ENCODE measurements at regions not wholly inside any gene's neighbourhood (a gene's known extent, or its start where the extent isn't known, plus 50 kb on each side); places are given as distances from the start of the nearest gene placed in this dataset.
A peak's percentile ranks its signal among the peaks of the same experiment; 100 is the strongest.
"Not testable (repeated sequence)": the region's sequence is repeated elsewhere in the genome, so short reads cannot be mapped to it uniquely, and the experiment has no call there.

DNA sequence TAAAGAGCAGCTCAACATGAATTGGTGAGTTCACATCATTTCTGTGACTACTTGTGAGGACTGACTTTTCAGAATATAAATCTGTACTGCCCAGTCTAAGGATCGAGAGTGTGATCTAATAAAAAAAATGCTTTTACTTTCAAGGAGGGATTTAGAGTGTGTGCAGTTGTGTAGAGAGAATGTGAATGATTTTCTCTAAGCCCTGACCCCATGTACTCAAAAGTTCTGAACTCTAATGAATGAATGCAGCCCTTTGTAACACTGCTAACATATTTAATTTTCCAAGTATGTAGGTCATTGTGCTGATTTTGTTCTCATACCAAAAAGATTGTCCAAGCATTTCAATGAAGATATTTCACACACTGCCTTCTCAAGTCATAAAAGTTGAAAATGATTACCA, 92.5 kb upstream of the STOX2 start:
- no peak for DNase-seq (ENCODE audit: low read depth in 3 of 3, low spot score in 2 of 3)

DNA sequence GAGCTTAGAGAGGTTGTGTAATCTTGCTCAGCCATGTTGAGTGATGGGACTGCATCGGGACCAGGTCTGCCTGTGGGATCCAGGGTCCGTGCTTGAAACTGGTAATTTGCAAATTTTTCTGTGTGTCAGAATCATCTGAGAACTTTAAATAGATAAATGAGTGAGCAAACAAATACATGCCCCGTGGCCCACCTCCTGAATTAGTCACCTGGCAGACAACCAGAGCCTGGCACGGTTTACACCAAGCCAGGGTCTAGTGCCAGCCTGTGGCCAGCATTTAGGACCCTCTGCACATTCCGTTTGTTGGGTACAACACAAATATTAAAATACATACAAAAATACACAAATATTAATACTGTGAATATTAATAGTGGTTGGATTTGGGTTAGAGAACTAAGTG, 90.6 kb upstream of the STOX2 start:
- no peak for DNase-seq (ENCODE audit: low read depth in 3 of 3, low spot score in 2 of 3)

DNA sequence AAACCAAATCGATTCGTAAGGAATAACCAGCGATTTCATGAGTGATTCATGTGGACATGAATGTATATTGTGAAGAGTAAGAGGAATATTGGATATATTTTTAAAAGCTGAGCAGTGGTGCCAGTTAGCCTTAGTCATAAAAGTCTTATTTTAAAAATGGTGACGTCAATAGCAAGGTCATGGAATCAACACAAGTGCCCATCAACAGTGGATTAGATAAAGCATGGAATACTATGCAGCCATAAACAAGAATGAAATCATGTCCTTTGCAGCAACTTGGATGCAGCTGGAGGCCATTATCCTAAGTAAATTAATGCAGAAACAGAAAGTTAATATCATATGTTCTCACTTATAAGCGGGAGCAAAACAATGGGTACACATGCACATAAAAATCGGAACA, 89.0 kb upstream of the STOX2 start:
- no peak for DNase-seq (ENCODE audit: low read depth in 3 of 3, low spot score in 2 of 3)

DNA sequence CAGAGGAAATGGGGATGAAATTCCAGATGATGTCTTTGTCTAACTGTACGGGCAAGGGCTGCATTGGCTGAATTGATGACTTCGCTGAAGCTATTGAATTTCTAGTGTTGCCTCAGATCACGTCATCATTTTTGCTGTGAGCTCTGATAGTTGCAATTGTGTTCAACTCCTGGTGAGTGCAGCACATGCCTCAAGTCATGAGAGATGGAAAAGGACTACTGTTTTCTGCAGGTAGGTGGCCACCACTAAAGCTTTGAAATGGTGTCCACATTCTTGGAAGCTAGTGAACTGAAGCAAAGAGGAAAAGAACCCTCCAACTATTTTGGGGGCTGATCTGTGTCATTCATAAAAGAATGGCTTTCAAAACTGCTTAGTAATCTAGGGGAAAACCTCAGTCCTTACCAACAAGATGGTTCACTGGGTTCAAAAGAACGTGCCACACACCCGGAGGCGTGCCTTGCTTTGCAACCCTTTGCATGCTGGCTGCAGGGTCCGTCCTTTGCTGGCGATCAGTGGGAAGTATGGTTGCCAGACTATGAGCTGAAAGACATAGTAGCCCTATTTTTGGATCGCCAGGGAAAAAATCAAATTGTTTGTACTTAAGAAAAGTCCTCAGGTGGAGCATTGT, 88.1 kb upstream of the STOX2 start:
- DNase-seq (ENCODE audit: low read depth in 3 of 3, low spot score in 2 of 3) = no peak

DNA sequence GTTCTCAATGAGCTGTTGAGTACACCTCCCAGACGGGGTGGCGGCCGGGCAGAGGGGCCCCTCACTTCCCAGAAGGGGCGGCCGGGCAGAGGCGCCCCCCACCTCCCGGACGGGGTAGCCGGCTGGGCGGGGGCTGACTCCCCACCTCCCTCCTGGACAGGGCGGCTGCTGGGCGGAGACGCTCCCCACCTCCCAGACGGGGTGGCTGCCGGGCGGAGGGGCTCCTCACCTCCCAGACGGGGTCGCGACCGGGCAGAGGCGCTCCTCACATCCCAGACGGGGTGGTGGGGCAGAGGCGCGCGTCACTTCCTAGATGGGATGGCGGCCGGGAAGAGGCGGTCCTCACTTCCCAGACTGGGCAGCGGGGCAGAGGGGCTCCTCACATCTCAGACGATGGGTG, 86.5 kb upstream of the STOX2 start:
- DNase-seq (ENCODE audit: low read depth in 3 of 3, low spot score in 2 of 3) = not testable (repeated sequence)

DNA sequence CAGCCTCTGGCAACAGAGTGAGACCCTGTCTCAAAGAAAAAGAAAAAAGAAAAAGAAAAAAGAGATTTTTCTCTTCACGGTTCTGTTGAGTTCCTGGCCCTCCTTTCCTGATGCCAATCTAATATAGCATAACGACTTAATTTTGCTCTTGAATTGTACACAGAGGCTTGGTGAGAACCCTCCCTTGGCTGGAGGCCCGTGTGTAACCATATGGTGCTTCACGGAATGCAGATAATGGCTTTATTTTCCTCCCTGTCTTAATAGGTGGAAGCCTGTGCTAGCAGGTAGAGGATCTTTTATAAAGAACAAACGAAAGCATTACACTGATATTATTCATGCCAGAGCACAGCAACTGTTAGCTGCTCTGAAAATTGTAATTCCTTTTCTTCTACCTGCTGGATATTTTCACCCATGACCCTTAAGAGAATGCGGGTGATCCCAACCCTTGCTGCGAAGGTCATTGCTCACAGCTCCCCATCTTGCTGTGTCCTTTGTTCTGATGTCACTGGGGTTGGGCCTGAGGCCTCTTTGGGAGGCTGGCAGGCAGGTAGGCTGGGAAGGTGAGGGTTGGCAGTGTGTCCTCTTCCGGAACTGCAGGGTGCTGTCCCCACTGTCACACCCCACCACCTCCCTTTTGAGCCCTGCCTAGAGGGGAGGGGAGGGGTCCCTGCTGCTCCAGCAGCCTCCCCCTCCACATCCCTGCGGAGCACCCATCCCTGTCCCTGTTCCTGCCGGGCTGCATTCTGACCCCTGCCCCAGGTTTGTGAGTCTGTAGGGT, 83.8 kb upstream of the STOX2 start:
- DNase-seq (ENCODE audit: low read depth in 3 of 3, low spot score in 2 of 3) = no peak

DNA sequence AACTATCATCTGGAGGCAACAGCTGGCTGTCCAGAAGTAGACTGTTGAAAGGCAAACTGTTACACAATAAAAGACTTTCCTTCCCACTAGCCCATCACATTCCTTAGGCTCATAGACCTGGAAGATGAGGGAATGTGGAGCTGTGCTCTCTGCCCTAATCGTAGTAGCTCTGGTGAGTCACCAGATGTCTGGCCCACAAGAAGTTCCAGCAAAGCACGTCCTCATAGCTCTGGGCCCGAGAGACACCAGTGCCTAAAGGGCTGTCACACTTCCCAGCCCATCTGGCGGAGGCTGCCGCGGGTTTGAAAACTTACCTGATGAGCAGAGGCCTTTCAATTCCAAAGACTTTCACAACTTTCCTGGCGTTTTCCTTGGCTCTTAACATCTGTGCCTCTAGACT, 81.7 kb upstream of the STOX2 start:
- no peak for DNase-seq (ENCODE audit: low read depth in 3 of 3, low spot score in 2 of 3)

DNA sequence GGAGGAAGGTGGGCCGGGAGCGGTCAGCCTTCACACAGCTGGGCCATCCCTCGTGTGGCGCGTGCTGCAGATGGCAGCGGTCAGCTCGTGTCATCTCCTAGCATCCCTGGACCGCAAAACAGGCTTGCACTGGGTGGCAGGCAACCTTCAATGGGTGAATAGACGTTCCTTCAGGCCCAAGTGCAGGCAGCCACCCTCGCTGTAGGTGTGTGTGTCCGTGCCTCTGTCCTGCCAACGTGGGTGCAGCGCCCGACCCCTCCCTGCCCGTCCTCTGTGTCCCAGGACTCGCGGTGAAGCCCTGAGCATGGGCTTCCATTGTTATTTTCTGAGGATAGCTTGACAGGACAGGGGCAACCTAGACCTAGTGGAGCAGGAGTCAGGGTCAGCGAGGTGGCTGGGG, 79.8 kb upstream of the STOX2 start:
- no peak for DNase-seq (ENCODE audit: low read depth in 3 of 3, low spot score in 2 of 3)

DNA sequence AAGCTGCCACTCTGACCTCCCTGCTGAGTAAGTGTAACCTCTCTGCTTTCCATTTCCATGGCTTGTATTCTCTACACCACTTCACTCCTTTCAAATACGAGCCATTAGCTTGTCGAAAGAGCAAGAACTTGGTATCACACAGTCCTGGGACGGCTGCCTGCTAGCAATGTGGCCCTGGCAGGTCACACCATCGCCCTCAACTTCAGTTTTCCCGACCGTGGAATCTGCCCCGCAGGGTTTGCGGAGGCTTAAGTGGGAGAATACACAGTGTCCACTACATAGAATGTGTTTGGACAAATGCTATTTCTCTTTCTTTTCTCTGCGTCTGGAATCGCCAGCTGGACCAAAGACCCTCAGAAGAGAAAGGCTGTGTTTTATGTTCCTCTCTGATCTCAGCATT, 78.6 kb upstream of the STOX2 start:
- no peak for DNase-seq (ENCODE audit: low read depth in 3 of 3, low spot score in 2 of 3)

DNA sequence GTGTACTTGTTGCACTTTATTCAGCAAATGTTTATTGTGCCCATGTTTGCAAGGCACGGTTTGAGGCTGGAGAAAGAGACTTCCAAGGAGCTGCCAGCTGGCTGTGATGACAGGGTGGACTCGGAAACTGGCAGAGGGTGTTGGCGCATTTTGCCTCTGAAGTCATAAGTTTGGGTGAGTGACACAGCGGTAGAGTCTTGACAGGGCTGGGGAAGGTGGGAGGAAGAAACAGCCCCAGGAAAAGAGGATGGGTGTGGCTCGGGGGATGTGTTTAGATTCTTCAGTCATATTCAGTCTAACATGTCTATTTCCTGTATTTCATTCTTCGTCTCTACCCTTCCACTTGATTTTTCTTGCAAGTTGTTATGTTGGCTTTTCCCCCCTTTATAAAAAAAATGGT, 77.0 kb upstream of the STOX2 start:
- DNase-seq (ENCODE audit: low read depth in 3 of 3, low spot score in 2 of 3) = no peak

DNA sequence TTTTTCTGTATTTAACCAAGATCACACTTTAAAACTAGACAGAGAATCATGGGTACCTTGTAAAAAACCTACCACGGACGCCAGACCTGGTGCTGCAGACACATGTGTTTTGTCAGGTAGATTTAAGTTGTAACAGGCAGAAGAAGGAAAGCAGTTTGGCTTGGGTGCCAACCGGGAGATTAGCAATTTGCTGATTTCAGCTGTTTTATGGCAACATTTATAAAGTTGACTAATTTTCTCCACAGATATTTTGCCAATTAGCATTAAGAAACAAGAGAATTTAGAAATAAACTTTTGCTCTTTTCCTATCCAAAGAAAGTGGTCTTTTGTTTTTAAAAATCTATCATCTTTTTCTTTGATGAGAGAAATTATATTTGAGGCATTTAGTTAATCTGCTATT, 76.3 kb upstream of the STOX2 start:
- no peak for DNase-seq (ENCODE audit: low read depth in 3 of 3, low spot score in 2 of 3)

DNA sequence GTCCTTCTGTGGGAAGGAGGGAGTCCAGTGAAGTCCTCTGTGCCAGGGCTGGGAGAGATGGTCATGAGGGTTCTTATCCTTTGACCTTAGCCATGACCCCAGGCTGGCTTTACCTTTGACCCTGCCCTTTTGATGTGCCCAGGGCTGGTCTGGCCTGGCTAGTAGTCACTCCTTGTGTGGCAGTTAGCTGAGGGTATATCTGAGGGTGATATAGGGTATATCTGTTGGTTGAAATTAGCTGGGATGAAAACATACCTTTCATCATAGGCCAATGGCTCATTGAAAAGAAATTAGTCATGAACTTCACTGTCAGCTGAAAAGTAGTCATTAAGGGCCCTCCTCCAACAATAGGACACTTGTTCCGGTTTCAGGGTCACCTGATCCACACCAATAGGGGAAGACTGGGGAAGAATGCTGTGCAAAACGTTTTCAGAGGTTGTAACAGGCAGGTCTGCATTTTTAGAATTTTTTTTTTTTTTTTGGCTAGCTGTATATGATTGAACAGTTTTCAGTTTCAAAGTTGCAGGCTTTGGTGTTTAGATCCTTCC, 74.6 kb upstream of the STOX2 start:
- DNase-seq (ENCODE audit: low read depth in 3 of 3, low spot score in 2 of 3) = no peak

DNA sequence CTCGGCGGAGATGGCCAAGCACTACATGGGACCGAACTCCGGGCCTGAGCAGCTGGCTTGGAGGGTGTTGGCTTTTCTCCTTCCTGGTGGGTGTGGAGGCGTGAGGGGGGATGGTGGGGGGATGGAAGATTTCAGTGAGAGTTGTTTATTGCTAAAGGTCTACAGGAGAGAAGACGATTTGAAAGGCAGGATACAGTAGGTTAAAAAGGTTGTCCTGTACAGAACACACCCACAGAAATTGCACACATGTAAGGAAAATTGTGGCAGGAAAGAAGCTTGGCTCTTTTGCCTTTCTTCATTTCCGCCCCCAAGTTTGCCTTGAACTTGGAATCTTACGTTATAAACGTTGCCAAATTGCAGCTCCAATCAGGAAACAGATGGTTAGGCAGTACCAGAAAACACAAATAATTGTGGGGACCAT, 74.1 kb upstream of the STOX2 start:
- DNase-seq (ENCODE audit: low read depth in 3 of 3, low spot score in 2 of 3) = no peak

DNA sequence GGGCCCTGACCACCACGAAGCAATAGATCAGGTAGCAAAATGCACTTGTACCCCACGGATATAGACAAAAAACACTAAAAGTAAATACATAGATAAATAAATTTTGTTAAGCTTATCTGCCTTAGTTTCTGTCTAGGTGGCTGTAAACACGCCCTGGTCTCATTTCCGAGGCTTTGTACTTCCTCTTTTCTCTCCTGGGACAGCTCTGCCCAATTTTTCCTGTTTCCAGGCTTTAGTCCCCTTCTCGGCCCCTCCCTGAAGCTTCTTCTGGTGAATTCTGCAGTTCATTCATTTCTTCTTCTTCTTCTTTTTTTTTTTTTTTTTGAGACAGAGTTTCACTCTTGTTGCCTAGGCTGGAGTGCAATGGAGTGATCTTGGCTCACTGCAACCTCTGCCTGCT, 73.4 kb upstream of the STOX2 start:
- no peak for DNase-seq (ENCODE audit: low read depth in 3 of 3, low spot score in 2 of 3)

DNA sequence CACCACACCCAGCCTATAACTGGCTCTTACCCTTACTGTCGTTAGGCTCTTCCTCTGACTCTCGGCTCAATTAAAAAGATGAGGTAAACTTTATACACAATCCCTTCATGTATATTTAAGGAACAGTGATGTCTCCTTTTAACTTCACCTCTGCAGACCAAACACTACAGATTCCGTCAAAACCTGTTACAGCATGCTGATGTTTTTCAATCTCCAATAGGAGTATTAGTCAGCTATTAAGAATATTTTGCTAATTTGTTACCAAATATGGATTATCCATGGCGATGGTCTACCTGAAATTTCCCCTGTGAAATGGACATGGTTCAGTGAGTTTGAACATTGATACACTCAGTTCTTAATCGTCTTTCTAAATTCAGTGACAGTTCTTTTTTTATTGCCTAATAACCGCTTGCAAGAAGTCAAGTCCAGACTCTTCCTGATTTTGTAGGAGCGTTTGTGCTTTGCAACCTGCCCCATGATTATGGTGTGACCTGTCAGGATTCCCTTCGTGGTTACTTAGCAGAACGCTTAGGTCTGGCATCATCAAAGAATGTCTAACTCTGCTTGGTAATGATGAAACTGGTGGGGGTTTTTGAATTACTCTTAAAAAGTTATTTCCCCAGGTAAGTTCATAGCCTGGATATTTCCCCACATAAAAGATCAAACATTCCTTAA, 72.2 kb upstream of the STOX2 start:
- no peak for DNase-seq (ENCODE audit: low read depth in 3 of 3, low spot score in 2 of 3)

DNA sequence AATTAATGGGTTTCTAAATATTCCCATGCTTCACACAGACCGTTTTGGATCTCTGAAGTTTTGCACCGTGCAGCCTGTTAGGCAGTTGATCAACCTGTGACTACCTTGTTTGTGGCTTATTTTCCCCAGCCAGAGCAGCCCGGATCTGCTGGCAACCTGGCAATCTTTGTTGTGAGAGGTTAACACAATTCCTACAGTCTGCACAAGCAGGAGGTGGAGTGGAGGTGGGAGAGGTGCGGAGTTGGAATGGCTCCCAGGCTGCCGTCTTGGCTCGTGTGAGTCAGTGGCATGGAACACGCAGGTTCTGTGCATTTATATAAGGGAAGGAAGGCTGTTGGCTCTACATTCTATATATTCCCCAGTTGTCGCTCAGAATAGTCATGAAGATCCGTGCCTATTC, 70.9 kb upstream of the STOX2 start:
- no peak for DNase-seq (ENCODE audit: low read depth in 3 of 3, low spot score in 2 of 3)

DNA sequence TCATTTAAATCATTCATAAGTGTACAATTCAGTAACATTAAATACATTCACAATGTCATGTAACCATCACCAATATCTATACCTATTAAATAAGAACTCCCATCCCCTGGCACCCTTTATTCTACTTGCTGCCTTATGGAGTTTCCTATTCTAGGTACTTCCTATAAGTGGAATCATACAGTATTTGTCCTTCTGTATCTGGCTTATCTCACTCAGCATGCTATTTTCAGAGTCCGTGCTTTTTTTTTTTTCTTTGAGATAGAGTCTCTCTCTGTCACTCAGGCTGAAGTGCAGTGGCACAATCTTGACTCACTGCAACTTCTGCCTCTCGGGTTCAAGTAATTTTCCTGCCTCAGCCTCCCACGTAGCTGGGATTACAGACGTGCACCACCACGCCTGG, 67.9 kb upstream of the STOX2 start:
- DNase-seq (ENCODE audit: low read depth in 3 of 3, low spot score in 2 of 3) = no peak

DNA sequence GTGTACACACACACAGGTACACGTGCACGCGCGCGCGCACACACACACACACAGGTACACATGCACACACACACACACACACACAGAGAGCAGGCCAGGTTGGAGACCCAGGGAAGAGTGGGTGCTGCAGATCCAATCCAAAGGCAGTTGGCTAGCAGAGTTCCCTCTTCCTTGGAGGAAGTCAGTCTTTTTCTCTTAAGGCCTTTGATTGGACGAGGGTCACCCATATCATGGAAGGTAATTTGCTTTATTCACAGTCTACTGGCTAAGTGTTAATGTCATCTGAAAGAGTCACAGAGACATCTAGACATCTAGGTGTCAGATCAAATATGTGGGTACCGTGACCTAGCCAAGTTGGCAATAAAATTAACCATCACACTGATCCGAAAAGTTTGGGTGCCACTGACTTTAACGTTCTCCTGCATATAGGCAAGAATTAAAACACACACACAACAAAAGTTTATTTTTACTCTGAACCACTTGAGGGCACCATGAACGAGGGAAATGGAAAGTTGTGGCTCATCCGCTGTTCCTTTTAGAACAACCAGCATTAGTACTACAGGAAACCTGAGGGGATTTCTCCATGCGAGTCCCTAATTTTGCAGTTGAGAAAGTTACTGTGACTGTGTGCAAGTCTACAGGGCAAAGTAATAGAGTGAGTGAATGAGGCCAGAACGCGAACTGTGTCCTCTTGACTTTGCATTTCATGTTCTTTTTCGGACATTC, 66.0 kb upstream of the STOX2 start:
- DNase-seq (ENCODE audit: low read depth in 3 of 3, low spot score in 2 of 3) = peak in 1 of 3 donors; percentile 37

DNA sequence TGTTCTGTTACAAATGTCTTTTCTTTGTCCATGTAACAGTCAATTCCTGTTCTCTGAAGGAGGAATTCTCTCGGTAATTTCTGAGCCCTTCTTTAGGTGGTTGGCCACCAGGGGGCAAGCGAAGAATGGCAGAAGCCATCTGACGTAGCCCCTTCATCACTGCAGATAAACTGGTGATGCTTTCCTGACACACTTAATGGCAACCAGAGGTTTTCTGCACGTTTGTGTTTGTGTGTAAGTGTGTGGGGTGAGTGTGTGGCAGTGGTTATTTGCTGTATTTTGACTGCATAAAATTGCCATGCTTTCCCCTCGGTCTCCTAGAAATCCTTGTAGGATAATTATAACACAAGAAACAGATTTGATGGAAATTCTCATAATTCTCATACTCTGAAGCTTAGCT, 64.8 kb upstream of the STOX2 start:
- peak; percentile 60 to 77 (median 70) for DNase-seq (ENCODE audit: low read depth in 3 of 3, low spot score in 2 of 3)

DNA sequence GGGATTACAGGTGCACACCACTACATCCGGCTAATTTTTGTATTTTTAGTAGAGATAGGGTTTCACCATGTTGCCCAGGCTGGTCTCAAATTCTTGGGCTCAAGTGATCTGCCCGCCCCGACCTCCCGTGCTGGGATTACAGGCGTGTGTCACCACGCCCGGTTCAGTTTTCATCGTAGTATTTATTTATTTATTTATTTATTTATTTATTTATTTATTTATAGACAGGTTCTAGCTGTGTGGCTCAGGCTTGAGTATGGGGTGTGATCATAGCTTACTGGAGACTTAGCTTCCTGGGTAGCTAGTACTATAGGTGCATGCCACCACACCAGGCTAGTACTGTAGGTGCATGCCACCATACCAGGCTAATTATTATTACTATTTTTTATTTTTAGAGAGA, 64.1 kb upstream of the STOX2 start:
- no peak for DNase-seq (ENCODE audit: low read depth in 3 of 3, low spot score in 2 of 3)

DNA sequence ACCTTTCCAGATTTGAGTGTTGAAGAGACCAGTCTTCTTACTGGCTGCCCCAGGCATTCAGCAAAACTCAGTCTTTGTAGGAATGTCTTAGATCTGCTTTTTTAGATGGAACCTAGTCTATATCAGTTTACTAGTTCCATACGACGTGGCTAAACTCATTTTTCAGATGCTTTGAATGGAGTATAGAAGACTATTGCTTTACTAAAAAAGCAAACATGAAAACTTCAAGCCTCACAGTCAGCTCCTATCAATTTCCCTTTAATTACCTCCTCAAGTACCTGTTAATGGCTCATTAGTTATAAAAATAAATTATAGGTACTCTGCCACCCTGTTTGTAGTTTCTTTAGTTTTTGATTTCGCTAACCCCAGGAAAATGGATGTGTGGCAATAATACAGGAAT, 63.0 kb upstream of the STOX2 start:
- DNase-seq (ENCODE audit: low read depth in 3 of 3, low spot score in 2 of 3) = no peak

All from right renal cortex interstitium (tissue), 3 donors.